ENCODE measurements at regions not wholly inside any gene's neighbourhood (a gene's known extent, or its start where the extent isn't known, plus 50 kb on each side); places are given as distances from the start of the nearest gene placed in this dataset.

GRCh38 chr6:4345543-4345942 lies 210.2 kb upstream of the ECI2 start:
- H3K4me1 ChIP-seq (ENCODE audit: control insufficient read depth, insufficient read depth, low read length) = no peaks in the 10 kb centered on the region
- H3K27me3 ChIP-seq (ENCODE audit: control insufficient read depth, insufficient read depth, low read length) = no peaks in the 10 kb centered on the region
- H3K4me3 ChIP-seq (ENCODE audit: low read depth in 2 of 2, low read length in 2 of 2) = no peak overlapping the region
- intact Hi-C loops (cut with micrococcal nuclease; ENCODE audit: unreplicated experiment) (no loop called here), in situ Hi-C loops (cut with HindIII; ENCODE audit: low pct_unique_long_range_greater_than_20kb, low sequenced_read_pairs) (no loop called here)
- H3K9me3 ChIP-seq (ENCODE audit: control insufficient read depth, insufficient read depth, low read depth, low read length) = no peaks in the 10 kb centered on the region
- DNase-seq (ENCODE audit: low read depth, low spot score) (no peak), ATAC-seq (no peak)
- no peak for TF ChIP-seq SIN3A (IDR thresholded peaks at IDR 0.05; ENCODE audit: borderline replicate concordance, insufficient read depth, low read depth, low read length)
- TF ChIP-seq TCF7L2 (IDR thresholded peaks at IDR 0.05; ENCODE audit: low read depth, low read length) = no peak
- TF ChIP-seq REST (IDR thresholded peaks at IDR 0.05; ENCODE audit: insufficient read depth in 1 of 2, low read depth in 2 of 2, low read length in 1 of 2) = no peak
- no peak for TF ChIP-seq POLR2AphosphoS5 (IDR thresholded peaks at IDR 0.05; ENCODE audit: low read depth, low read length)
- TF ChIP-seq CTCF (IDR thresholded peaks at IDR 0.05) = no peak
- no peaks in the 10 kb centered on the region for H3K36me3 ChIP-seq (ENCODE audit: control insufficient read depth, insufficient read depth, low read length)
- H3K27ac ChIP-seq (ENCODE audit: low read length) = no peak overlapping the region
- CTCF ChIA-PET = no interaction called here
- POLR2A ChIA-PET = no interaction called here
- BruUV-seq (replicated peaks) = no TSS peak

GRCh38 chr6:4344317-4344899 lies 209.0 kb upstream of the ECI2 start:
- Histone ChIP-seq H3K4me3 (ENCODE audit: low read depth in 2 of 2, low read length in 2 of 2) (no peak overlapping the region), H3K27ac (ENCODE audit: low read length) (no peak overlapping the region), H3K9me3 (ENCODE audit: control insufficient read depth, insufficient read depth, low read depth, low read length) (no peaks in the 10 kb centered on the region), H3K36me3 (ENCODE audit: control insufficient read depth, insufficient read depth, low read length) (no peaks in the 10 kb centered on the region), H3K4me1 (ENCODE audit: control insufficient read depth, insufficient read depth, low read length) (no peaks in the 10 kb centered on the region), H3K27me3 (ENCODE audit: control insufficient read depth, insufficient read depth, low read length) (no peaks in the 10 kb centered on the region)
- BruUV-seq (replicated peaks) = no TSS peak
- CTCF ChIA-PET = no interaction called here
- DNase-seq (ENCODE audit: low read depth, low spot score) = no peak
- POLR2A ChIA-PET = no interaction called here
- intact Hi-C loops (cut with micrococcal nuclease; ENCODE audit: unreplicated experiment) (no loop called here), in situ Hi-C loops (cut with HindIII; ENCODE audit: low pct_unique_long_range_greater_than_20kb, low sequenced_read_pairs) (no loop called here)
- TF ChIP-seq POLR2AphosphoS5 (IDR thresholded peaks at IDR 0.05; ENCODE audit: low read depth, low read length) (no peak), REST (IDR thresholded peaks at IDR 0.05; ENCODE audit: insufficient read depth in 1 of 2, low read depth in 2 of 2, low read length in 1 of 2) (no peak), TCF7L2 (IDR thresholded peaks at IDR 0.05; ENCODE audit: low read depth, low read length) (no peak), CTCF (IDR thresholded peaks at IDR 0.05) (no peak), SIN3A (IDR thresholded peaks at IDR 0.05; ENCODE audit: borderline replicate concordance, insufficient read depth, low read depth, low read length) (no peak)
- ATAC-seq = no peak

Data from Panc1 (cell line).